ENCODE measurements at regions not wholly inside any gene's neighbourhood (a gene's known extent, or its start where the extent isn't known, plus 50 kb on each side); places are given as distances from the start of the nearest gene placed in this dataset.

DNA sequence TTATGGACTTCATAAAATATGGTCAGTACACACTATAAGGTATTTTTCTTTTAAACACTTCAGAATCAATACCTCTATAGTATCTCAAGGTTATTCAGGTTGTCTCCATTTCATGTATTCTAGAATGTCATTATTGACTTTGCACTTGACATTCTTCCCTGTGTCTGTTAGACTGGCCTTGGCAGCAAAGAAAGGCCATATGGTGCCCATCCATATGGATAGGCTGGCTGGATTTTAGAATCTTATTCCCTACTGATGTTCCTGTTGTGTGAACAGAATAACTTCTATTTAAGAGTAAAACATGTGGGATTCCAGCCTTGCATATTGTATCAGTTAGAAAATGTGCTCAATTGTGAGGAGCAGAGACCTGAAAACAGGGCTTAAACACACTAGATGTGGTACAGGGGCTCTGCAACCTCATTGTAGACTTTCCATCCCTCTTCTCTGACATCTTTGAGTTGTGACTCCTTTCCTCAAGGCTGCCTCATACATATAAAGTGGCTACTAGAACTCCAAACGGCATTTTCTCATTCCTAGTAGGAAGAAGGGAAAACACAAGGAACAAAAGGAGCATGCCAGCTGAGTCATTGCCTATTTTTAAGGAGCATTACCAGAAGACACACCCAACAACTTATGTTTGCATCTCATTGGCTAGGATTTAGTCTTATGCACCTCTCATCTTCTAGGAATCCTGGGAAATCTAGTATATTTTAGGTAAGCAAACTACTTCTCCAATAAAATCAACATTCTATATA is 221.2 kb upstream of the TMPO start:
- Histone ChIP-seq H3K4me3 (no peak overlapping the region), H3K9me3 (no peaks in the 10 kb centered on the region), H3K4me1 (no peaks in the 10 kb centered on the region), H3K27me3 (no peaks in the 10 kb centered on the region), H3K36me3 (no peaks in the 10 kb centered on the region), H3K27ac (no peak overlapping the region)
- TF ChIP-seq POLR2AphosphoS5 (IDR thresholded peaks at IDR 0.05), result no peak
- TF ChIP-seq, protein P1, sequence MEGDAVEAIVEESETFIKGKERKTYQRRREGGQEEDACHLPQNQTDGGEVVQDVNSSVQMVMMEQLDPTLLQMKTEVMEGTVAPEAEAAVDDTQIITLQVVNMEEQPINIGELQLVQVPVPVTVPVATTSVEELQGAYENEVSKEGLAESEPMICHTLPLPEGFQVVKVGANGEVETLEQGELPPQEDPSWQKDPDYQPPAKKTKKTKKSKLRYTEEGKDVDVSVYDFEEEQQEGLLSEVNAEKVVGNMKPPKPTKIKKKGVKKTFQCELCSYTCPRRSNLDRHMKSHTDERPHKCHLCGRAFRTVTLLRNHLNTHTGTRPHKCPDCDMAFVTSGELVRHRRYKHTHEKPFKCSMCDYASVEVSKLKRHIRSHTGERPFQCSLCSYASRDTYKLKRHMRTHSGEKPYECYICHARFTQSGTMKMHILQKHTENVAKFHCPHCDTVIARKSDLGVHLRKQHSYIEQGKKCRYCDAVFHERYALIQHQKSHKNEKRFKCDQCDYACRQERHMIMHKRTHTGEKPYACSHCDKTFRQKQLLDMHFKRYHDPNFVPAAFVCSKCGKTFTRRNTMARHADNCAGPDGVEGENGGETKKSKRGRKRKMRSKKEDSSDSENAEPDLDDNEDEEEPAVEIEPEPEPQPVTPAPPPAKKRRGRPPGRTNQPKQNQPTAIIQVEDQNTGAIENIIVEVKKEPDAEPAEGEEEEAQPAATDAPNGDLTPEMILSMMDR (IDR thresholded peaks at IDR 0.05), result no peak
- TF ChIP-seq POLR2A (IDR thresholded peaks at IDR 0.05), result no peak
- DNase-seq (ENCODE audit: low spot score in 2 of 2), result no peak
- intact Hi-C loops (cut with DNase I; ENCODE audit: low total_unique reads), result no loop called here

DNA sequence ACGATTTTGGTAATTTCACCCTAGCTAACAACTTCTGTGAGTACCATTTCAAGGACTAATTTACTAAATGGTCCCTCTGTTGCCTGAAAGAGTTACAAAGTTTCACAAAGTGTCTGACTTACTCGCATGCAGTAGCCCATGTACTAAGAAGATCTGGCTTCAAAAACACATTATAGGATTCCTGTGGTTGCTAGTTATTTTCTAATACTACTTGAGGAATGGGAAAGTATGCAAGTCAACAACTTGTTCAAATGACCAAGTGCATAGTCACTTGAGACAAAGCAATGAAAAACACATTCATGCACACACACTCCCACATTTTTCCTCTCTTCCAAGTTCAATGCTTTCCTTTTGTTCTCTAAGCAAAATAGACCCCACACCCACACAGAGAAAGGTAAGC is 219.7 kb upstream of the TMPO start:
- Histone ChIP-seq H3K36me3 (no peaks in the 10 kb centered on the region), H3K27ac (no peak overlapping the region), H3K4me1 (no peaks in the 10 kb centered on the region), H3K9me3 (no peaks in the 10 kb centered on the region), H3K4me3 (no peak overlapping the region), H3K27me3 (no peaks in the 10 kb centered on the region)
- no peak for DNase-seq (ENCODE audit: low spot score in 2 of 2)
- TF ChIP-seq, protein P1 (IDR thresholded peaks at IDR 0.05), result no peak
- TF ChIP-seq POLR2AphosphoS5 (IDR thresholded peaks at IDR 0.05) (no peak), POLR2A (IDR thresholded peaks at IDR 0.05) (no peak)
- intact Hi-C loops (cut with DNase I; ENCODE audit: low total_unique reads), result no loop called here

DNA sequence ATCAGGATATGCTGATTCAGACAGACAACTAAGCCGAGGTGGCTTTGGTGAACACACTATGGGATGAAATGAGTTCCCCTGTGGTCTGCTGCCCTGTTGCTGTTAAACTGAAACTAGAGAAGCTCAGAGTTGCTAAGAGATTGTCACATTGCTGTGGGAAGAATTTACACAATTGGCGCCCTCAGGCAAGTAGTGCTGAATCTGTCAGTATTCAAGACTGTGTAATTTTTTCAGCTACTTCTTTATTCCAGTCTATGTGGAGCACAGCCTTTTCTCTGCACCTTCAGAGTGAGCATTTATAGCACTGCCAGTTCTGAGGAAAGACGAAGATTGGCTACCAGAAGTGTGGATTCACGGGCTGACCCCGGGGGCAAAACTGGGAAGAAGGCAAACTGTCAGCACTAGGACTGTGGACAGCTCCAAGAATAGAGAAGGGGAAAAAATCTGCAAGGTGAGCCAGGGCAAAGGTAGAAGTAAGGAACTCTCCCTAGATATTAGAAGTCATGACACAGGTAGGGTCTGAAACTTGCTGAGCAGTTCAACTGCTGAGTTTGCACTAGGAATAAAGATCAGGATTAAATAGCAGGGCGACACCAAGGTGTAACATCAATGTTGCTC is 218.8 kb upstream of the TMPO start:
- no peaks in the 10 kb centered on the region for H3K27me3 ChIP-seq
- H3K36me3 ChIP-seq, result no peaks in the 10 kb centered on the region
- no peak overlapping the region for H3K27ac ChIP-seq
- no peaks in the 10 kb centered on the region for H3K4me1 ChIP-seq
- intact Hi-C loops (cut with DNase I; ENCODE audit: low total_unique reads), result no loop called here
- H3K9me3 ChIP-seq, result no peaks in the 10 kb centered on the region
- DNase-seq (ENCODE audit: low spot score in 2 of 2), result no peak
- TF ChIP-seq POLR2A (IDR thresholded peaks at IDR 0.05), result no peak
- TF ChIP-seq, protein P1 (IDR thresholded peaks at IDR 0.05), result no peak
- TF ChIP-seq POLR2AphosphoS5 (IDR thresholded peaks at IDR 0.05), result no peak
- H3K4me3 ChIP-seq, result no peak overlapping the region

DNA sequence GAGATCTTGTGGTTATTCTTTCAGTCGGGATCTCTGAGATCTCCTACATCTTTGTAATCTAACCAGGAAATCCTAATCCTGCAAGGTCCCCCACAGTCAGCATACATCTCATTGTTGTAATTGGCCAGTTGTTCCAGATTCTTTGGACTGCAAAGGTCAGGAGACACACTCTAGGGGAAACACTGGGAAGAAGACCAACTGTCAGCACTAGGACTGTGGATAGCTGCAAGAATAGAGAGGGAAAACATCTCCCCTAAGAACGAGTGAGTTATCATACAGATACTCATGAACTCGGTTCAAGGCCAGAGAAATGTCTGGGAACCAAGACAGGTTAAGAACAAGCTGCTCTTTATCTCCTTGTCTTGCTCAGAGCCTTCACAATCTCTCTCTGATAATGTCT is 217.9 kb upstream of the TMPO start:
- Histone ChIP-seq H3K27ac (no peak overlapping the region), H3K27me3 (no peaks in the 10 kb centered on the region), H3K9me3 (no peaks in the 10 kb centered on the region), H3K4me3 (no peak overlapping the region), H3K4me1 (no peaks in the 10 kb centered on the region), H3K36me3 (no peaks in the 10 kb centered on the region)
- no peak for DNase-seq (ENCODE audit: low spot score in 2 of 2)
- intact Hi-C loops (cut with DNase I; ENCODE audit: low total_unique reads), result no loop called here
- no peak for TF ChIP-seq POLR2AphosphoS5 (IDR thresholded peaks at IDR 0.05)
- TF ChIP-seq POLR2A (IDR thresholded peaks at IDR 0.05), result no peak
- TF ChIP-seq, protein P1 (IDR thresholded peaks at IDR 0.05), result no peak

DNA sequence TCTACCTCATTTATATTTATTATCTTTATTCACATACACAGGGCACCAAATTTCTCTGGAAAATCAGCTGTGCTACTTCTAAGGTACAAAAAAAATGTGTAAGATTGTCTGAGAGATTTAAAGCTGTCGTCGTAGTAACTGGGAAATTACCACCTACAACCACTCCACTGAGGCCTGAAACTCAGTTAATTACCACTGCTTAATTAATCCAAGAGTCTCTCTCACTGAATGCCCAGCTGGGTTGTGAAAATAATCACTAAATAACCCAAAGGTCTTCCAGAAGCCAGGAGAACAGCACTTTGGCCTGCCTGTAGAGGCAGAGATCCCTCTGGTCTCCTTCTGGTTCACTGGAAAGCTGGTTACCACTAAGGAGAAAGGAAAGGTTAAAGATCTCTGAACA is 207.2 kb upstream of the TMPO start:
- intact Hi-C loops (cut with DNase I; ENCODE audit: low total_unique reads), result no loop called here
- Histone ChIP-seq H3K9me3 (no peaks in the 10 kb centered on the region), H3K27me3 (no peaks in the 10 kb centered on the region), H3K4me1 (no peaks in the 10 kb centered on the region), H3K4me3 (no peak overlapping the region), H3K27ac (no peak overlapping the region), H3K36me3 (no peaks in the 10 kb centered on the region)
- TF ChIP-seq POLR2AphosphoS5 (IDR thresholded peaks at IDR 0.05) (no peak), POLR2A (IDR thresholded peaks at IDR 0.05) (no peak)
- no peak for DNase-seq (ENCODE audit: low spot score in 2 of 2)

Data from breast epithelium (tissue), 4 donors.